ENCODE measurements at regions not wholly inside any gene's neighbourhood (a gene's known extent, or its start where the extent isn't known, plus 50 kb on each side); places are given as distances from the start of the nearest gene placed in this dataset.

DNA sequence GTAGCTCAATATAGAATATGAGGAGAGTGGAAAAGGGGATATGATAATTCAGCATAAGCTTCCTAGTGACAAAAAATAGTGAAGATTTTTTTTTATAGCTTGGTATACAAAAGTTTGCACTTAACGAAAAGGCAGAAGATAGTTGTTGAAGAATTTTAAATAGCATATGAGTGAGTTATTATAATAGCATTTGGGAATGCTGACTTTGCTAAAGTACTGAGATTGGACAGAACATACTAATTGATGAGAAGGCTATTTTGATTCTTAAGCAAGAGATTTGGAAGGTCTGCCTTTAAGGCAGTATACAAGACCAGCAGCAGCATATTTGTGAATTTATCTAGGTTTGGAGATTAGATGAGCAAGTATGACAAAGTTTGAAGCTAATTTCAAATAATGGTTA is 600.9 kb upstream of the POT1 start:
- TF ChIP-seq, protein P1, sequence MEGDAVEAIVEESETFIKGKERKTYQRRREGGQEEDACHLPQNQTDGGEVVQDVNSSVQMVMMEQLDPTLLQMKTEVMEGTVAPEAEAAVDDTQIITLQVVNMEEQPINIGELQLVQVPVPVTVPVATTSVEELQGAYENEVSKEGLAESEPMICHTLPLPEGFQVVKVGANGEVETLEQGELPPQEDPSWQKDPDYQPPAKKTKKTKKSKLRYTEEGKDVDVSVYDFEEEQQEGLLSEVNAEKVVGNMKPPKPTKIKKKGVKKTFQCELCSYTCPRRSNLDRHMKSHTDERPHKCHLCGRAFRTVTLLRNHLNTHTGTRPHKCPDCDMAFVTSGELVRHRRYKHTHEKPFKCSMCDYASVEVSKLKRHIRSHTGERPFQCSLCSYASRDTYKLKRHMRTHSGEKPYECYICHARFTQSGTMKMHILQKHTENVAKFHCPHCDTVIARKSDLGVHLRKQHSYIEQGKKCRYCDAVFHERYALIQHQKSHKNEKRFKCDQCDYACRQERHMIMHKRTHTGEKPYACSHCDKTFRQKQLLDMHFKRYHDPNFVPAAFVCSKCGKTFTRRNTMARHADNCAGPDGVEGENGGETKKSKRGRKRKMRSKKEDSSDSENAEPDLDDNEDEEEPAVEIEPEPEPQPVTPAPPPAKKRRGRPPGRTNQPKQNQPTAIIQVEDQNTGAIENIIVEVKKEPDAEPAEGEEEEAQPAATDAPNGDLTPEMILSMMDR (optimal IDR thresholded peaks at IDR 0.05 in 1 of 3, IDR thresholded peaks at IDR 0.05 in 1 of 3, conservative IDR thresholded peaks at IDR 0.05 in 1 of 3; ENCODE audit: extremely low read depth in 1 of 3, insufficient read depth in 2 of 3, low read length in 3 of 3): no peak
- TF ChIP-seq EZH2 (IDR thresholded peaks at IDR 0.05; ENCODE audit: low read length): no peak
- Histone ChIP-seq H3K79me2 (ENCODE audit: control insufficient read depth, insufficient read depth, low read length) (no peaks in the 10 kb centered on the region), H3K9ac (ENCODE audit: control insufficient read depth, extremely low read depth, insufficient read depth, low read length) (no peak overlapping the region), H3K4me2 (ENCODE audit: control insufficient read depth, extremely low read depth, insufficient read depth, low read depth, low read length) (no peak overlapping the region), H3K4me1 (ENCODE audit: control insufficient read depth, extremely low read depth, insufficient read depth, low read length) (no peaks in the 10 kb centered on the region), H2AFZ (ENCODE audit: control insufficient read depth, low read length) (no peak overlapping the region), H3K9me1 (ENCODE audit: control insufficient read depth, extremely low read depth, insufficient read depth, low read length) (no peaks in the 10 kb centered on the region), H3K27me3 (ENCODE audit: control insufficient read depth, extremely low read depth, insufficient read depth, low read length) (no peaks in the 10 kb centered on the region), H3K36me3 (ENCODE audit: control insufficient read depth in 2 of 2, extremely low read depth in 1 of 2, insufficient read depth in 2 of 2, low read length in 2 of 2) (no peaks in the 10 kb centered on the region), H3K9me3 (ENCODE audit: control insufficient read depth, low read depth, low read length) (no peaks in the 10 kb centered on the region), H3K27ac (ENCODE audit: control insufficient read depth, insufficient read depth, low read length) (no peak overlapping the region), H3K4me3 (ENCODE audit: control insufficient read depth in 2 of 3, extremely low read depth in 1 of 3, insufficient read depth in 2 of 3, low read depth in 1 of 3, low read length in 3 of 3) (no peak overlapping the region), H4K20me1 (ENCODE audit: control insufficient read depth, extremely low read depth, insufficient read depth, low read length) (no peaks in the 10 kb centered on the region)
- FAIRE-seq (no peak), DNase-seq (ENCODE audit: low read depth, low spot score) (no peak)
- dilution Hi-C loops (cut with MboI; ENCODE audit: extremely low pct_ligation_motif_present, low sequenced_read_pairs): no loop called here

- DNase-seq (ENCODE audit: low read depth, low spot score) (no peak), FAIRE-seq (no peak)
- Histone ChIP-seq H3K4me2 (ENCODE audit: control insufficient read depth, extremely low read depth, insufficient read depth, low read depth, low read length) (no peak overlapping the region), H3K27me3 (ENCODE audit: control insufficient read depth, extremely low read depth, insufficient read depth, low read length) (no peaks in the 10 kb centered on the region), H3K36me3 (ENCODE audit: control insufficient read depth in 2 of 2, extremely low read depth in 1 of 2, insufficient read depth in 2 of 2, low read length in 2 of 2) (no peaks in the 10 kb centered on the region), H4K20me1 (ENCODE audit: control insufficient read depth, extremely low read depth, insufficient read depth, low read length) (no peaks in the 10 kb centered on the region), H3K27ac (ENCODE audit: control insufficient read depth, insufficient read depth, low read length) (no peak overlapping the region), H3K79me2 (ENCODE audit: control insufficient read depth, insufficient read depth, low read length) (no peaks in the 10 kb centered on the region), H3K4me1 (ENCODE audit: control insufficient read depth, extremely low read depth, insufficient read depth, low read length) (no peaks in the 10 kb centered on the region), H3K9ac (ENCODE audit: control insufficient read depth, extremely low read depth, insufficient read depth, low read length) (no peak overlapping the region), H3K9me3 (ENCODE audit: control insufficient read depth, low read depth, low read length) (no peaks in the 10 kb centered on the region), H2AFZ (ENCODE audit: control insufficient read depth, low read length) (no peak overlapping the region), H3K9me1 (ENCODE audit: control insufficient read depth, extremely low read depth, insufficient read depth, low read length) (no peaks in the 10 kb centered on the region), H3K4me3 (ENCODE audit: control insufficient read depth in 2 of 3, extremely low read depth in 1 of 3, insufficient read depth in 2 of 3, low read depth in 1 of 3, low read length in 3 of 3) (no peak overlapping the region)
- TF ChIP-seq, protein P1 (optimal IDR thresholded peaks at IDR 0.05 in 1 of 3, IDR thresholded peaks at IDR 0.05 in 1 of 3, conservative IDR thresholded peaks at IDR 0.05 in 1 of 3; ENCODE audit: extremely low read depth in 1 of 3, insufficient read depth in 2 of 3, low read length in 3 of 3): no peak
- no peak for TF ChIP-seq EZH2 (IDR thresholded peaks at IDR 0.05; ENCODE audit: low read length)
- dilution Hi-C loops (cut with MboI; ENCODE audit: extremely low pct_ligation_motif_present, low sequenced_read_pairs): no loop called here
Observed at GRCh38 chr7:125529249-125529648, 599.6 kb upstream of the POT1 start.

All from keratinocyte (primary cell).